H7 (cell line): ENCODE measurements at regions not wholly inside any gene's neighbourhood (a gene's known extent, or its start where the extent isn't known, plus 50 kb on each side); places are given as distances from the start of the nearest gene placed in this dataset.

Source experiments
- DNase-seq: peaks from one replicate; pipeline ENCODE4 v3.0.0; 2012
- H3K27me3 ChIP-seq: 2 replicates; pipeline ENCODE4 v1.6.0; 2011; ENCODE audit warnings: mild to moderate bottlenecking, low read length; ENCODE audit not compliant: control insufficient read depth, insufficient read depth
- H3K36me3 ChIP-seq: replicated peaks from 2 replicates; pipeline ENCODE4 v1.5.1; 2011; ENCODE audit warnings: low read length; ENCODE audit not compliant: control insufficient read depth, insufficient read depth
- H3K4me3 ChIP-seq: 2 replicates; pipeline ENCODE4 v1.5.1; 2011; ENCODE audit warnings: low read depth, mild to moderate bottlenecking, control low read depth, low read length, moderate library complexity; ENCODE audit not compliant: insufficient read depth

GRCh38 chr4:19314116-19314515 is 937.6 kb upstream of the SLIT2 start:
- Histone ChIP-seq H3K36me3 (no peaks in the 10 kb centered on the region), H3K27me3 (no peaks in the 10 kb centered on the region), H3K4me3 (no peak overlapping the region)
- no peak for DNase-seq

DNA sequence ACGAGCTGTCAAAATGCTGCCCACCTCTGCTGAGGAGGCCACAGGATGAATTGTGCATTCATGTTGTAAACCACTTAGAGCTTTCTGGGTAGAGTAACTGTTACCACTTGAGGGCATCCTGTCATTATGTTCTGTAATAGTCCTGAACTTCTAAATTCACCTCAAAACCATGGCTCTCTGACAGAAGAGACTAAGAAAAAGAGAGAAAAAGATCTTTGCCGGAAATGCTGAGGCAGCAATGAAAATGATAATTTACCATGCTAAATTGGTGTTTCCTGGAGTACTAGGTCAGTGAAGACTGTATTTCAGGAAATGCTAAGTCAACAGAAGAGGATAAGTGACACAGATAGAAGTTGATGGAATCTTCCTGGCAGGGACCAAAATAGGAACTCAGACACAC is 942.3 kb upstream of the SLIT2 start:
- no peak for DNase-seq
- H3K4me3 ChIP-seq: no peak overlapping the region
- no peaks in the 10 kb centered on the region for H3K27me3 ChIP-seq
- H3K36me3 ChIP-seq: no peaks in the 10 kb centered on the region

- Histone ChIP-seq H3K27me3 (no peaks in the 10 kb centered on the region), H3K4me3 (no peak overlapping the region), H3K36me3 (no peaks in the 10 kb centered on the region)
- DNase-seq: no peak
These were observed 947.7 kb upstream of the SLIT2 start for GRCh38 chr4:19304028-19304427.

DNA sequence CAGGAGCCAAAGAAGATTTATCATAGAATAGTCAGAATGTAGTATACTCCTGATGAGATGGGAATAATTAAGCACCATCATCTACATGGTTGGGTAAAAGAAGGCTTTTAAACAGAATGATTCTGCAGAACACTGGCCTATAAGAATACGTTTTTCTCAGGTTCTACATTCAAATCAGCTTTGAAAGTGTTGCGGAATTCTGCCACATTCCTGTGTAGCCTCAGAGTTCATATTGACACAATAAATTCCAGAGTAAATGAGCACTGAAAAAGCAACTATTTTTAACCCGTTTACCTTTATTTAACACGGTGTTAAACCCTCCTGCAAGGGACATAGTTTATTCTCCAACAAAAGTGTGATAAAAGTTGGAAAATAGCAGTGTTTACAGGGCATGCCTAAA is 950.2 kb upstream of the SLIT2 start:
- no peak for DNase-seq
- Histone ChIP-seq H3K36me3 (no peaks in the 10 kb centered on the region), H3K27me3 (no peaks in the 10 kb centered on the region), H3K4me3 (no peak overlapping the region)

DNA sequence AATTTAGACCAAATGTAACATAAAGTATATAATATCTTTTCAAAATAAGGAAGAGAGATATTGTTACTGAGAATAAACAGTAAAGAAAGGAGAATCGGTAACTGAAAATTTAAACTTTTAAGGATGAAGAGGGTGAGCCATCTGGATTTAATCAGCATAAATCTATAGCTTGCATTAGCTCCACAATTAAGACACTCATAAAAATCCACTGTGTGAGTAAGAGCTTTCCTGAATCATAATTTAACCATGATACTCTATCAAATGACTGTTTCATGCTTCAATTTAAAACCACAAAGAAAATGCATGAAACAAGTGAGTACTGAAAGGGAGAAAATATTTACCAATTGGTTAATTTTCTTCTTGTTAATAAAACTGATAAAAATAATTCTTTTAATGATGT is 951.5 kb upstream of the SLIT2 start:
- no peak overlapping the region for H3K4me3 ChIP-seq
- DNase-seq: no peak
- no peaks in the 10 kb centered on the region for H3K27me3 ChIP-seq
- H3K36me3 ChIP-seq: no peaks in the 10 kb centered on the region

- Histone ChIP-seq H3K36me3 (no peaks in the 10 kb centered on the region), H3K4me3 (no peak overlapping the region), H3K27me3 (no peaks in the 10 kb centered on the region)
- DNase-seq: no peak
These were observed 952.7 kb upstream of the SLIT2 start for GRCh38 chr4:19298998-19299397.

DNA sequence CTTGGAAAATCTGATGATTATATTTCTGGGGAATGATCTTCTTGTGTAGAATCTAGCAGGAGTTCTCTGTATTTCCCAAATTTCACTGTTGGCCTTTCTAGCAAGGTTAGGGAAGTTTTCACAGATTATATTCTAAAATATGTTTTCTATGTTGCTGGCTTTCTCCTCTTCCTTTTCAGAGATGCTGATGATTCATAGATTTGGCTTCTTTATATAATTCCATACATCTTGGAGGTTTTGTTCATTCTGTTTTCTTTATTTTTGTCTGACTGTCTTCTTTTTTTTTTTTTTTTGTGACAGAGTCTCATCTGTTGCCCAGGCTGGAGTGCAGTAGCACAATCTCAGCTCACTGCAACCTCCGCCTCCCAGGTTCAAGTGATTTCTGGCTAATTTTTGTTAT is 957.9 kb upstream of the SLIT2 start:
- Histone ChIP-seq H3K27me3 (no peaks in the 10 kb centered on the region), H3K4me3 (no peak overlapping the region), H3K36me3 (no peaks in the 10 kb centered on the region)
- no peak for DNase-seq

DNA sequence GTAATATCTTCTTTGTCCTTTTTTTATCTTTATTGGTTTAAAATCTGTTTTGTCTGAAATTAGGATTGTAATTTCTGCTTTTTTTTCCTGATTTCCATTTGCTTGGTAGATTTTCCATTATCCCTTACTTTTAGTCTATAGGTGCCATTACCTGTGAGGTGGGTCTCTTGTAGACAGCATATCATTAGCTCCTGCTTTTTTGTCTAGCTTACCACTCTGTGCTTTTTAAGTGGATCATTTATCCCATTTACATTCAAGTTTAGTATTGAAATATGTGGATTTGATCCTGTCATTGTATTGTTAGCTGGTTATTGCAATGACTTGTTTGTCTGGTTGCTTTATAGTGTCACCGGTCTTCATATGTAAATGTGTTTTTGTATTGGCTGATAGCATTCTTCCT is 958.6 kb upstream of the SLIT2 start:
- H3K27me3 ChIP-seq: no peaks in the 10 kb centered on the region
- H3K36me3 ChIP-seq: no peaks in the 10 kb centered on the region
- H3K4me3 ChIP-seq: no peak overlapping the region
- no peak for DNase-seq

- Histone ChIP-seq H3K4me3 (no peak overlapping the region), H3K36me3 (no peaks in the 10 kb centered on the region), H3K27me3 (no peaks in the 10 kb centered on the region)
- no peak for DNase-seq
These were observed 964.8 kb upstream of the SLIT2 start for GRCh38 chr4:19286924-19287323.

DNA sequence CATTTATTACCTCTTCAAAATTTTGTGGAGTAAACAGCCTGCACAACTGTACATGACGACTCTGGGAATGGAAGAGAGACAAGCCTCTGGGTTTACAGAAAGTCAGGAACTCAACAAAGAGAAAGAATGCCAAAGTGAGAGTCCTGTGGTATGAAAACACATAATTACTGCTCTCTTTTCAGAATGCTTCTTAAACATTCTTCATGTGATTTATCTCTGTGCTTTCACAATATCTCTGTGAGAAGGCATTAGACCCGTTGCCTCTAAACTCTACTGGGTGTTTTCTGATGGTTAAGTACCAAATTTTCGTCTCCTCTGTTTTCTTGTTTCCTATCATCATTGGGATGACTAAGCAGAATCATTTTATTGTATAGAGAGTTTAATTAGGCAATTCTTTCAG is 966.6 kb upstream of the SLIT2 start:
- Histone ChIP-seq H3K4me3 (no peak overlapping the region), H3K36me3 (no peaks in the 10 kb centered on the region)

GRCh38 chr4:19278665-19279064 is 973.0 kb upstream of the SLIT2 start:
- no peak overlapping the region for H3K4me3 ChIP-seq
- H3K36me3 ChIP-seq: no peaks in the 10 kb centered on the region
- no peaks in the 10 kb centered on the region for H3K27me3 ChIP-seq
- no peak for DNase-seq

More for the DNA sequence above, 966.6 kb upstream of the SLIT2 start:
- no peaks in the 10 kb centered on the region for H3K27me3 ChIP-seq
- no peak for DNase-seq

- no peak for DNase-seq
- Histone ChIP-seq H3K4me3 (no peak overlapping the region), H3K36me3 (no peaks in the 10 kb centered on the region), H3K27me3 (no peaks in the 10 kb centered on the region)
These were observed 985.1 kb upstream of the SLIT2 start for GRCh38 chr4:19266566-19266965.

DNA sequence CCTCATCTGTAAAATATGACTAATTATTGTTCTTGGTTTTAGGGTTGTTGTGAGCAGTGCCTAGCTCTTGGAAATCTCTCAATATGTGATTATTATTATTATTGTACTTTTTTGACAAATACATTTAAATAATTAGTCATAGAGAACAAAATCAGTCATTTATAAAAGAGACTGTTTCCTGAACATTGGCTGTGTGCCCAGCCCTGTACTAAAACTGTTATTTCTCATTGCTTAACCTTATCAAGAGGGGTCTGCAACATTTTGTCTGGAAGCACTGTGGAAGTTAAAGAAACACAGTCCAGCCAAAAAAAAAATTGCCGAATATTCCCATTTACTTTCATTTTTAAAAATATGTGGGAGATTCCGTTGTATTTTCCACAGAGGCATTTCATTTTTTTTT is 989.2 kb upstream of the SLIT2 start:
- Histone ChIP-seq H3K4me3 (no peak overlapping the region), H3K27me3 (no peaks in the 10 kb centered on the region), H3K36me3 (no peaks in the 10 kb centered on the region)
- DNase-seq: no peak

GRCh38 chr4:19260346-19260745 is 991.4 kb upstream of the SLIT2 start:
- Histone ChIP-seq H3K36me3 (no peaks in the 10 kb centered on the region), H3K4me3 (no peak overlapping the region), H3K27me3 (no peaks in the 10 kb centered on the region)
- no peak for DNase-seq

GRCh38 chr4:19259920-19260319 is 991.8 kb upstream of the SLIT2 start:
- DNase-seq: no peak
- Histone ChIP-seq H3K27me3 (no peaks in the 10 kb centered on the region), H3K36me3 (no peaks in the 10 kb centered on the region), H3K4me3 (no peak overlapping the region)

- no peaks in the 10 kb centered on the region for H3K36me3 ChIP-seq
- H3K4me3 ChIP-seq: no peak overlapping the region
- no peak for DNase-seq
- no peaks in the 10 kb centered on the region for H3K27me3 ChIP-seq
These were observed 994.9 kb upstream of the SLIT2 start for GRCh38 chr4:19256823-19257222.
